ENCODE measurements at regions not wholly inside any gene's neighbourhood (a gene's known extent, or its start where the extent isn't known, plus 50 kb on each side); places are given as distances from the start of the nearest gene placed in this dataset.

GRCh38 chr6:44593539-44593944 lies 206.0 kb downstream of the CDC5L start:
- Mint-ChIP-seq H3K4me3 (no peak overlapping the region), H3K9me3 (no peaks in the 10 kb centered on the region), H3K4me1 (ENCODE audit: low read depth) (peaks cover 1% of the 10 kb centered on the region), H3K27me3 (ENCODE audit: low read depth) (peaks cover 14% of the 10 kb centered on the region), H3K36me3 (ENCODE audit: insufficient read depth) (no peaks in the 10 kb centered on the region)
- peak; percentile 84 to 85 for ATAC-seq
- DNase-seq = peak; percentile 45

DNA sequence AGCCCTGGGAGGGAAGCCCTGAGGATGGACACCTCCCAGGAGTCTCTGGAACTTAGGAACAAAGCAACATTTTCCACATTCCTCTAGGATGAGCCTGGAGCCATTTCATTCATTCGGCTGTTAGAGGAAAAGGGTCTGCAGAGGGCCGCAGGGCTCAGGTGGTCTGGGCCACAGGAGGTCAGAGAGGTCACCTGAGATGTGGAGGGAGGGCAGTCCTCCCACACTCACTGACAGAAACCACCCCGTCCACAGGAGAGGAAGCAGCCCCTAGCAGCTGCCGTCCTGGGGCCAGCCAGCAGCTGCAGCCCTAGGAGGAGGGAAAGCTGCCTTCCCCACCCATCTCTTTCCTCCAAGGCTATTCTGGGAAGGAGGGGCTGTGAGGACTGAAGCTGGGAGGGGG lies 207.0 kb downstream of the CDC5L start:
- DNase-seq (no peak), ATAC-seq (no peak)
- Mint-ChIP-seq H3K9me3 (no peaks in the 10 kb centered on the region), H3K27me3 (ENCODE audit: low read depth) (peaks cover 13% of the 10 kb centered on the region), H3K4me3 (no peak overlapping the region), H3K36me3 (ENCODE audit: insufficient read depth) (no peaks in the 10 kb centered on the region), H3K4me1 (ENCODE audit: low read depth) (peaks cover 1% of the 10 kb centered on the region)

DNA sequence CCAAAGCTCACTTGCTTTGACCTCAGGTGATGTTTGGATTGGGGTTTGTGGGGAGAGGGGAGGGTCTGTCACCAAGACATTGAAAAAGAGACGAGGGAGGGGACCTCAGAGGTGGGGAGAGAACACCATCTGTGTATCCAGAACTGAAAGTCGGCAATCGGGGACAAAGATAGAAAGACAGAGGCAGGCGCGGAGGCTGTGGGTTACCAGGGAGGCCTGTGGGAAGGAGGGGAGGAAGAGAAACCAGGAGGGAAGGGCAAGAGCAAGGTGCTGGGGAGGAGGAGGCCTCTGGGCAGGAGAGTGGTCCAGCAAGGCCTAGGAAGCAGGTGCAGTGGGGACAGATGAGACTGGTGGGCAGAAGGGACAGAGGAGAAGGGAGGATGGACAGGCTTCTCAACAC lies 211.2 kb downstream of the CDC5L start:
- H3K4me3 Mint-ChIP-seq = no peak overlapping the region
- H3K27me3 Mint-ChIP-seq (ENCODE audit: low read depth) = peaks cover 8% of the 10 kb centered on the region
- DNase-seq (no peak), ATAC-seq (no peak)
- no peaks in the 10 kb centered on the region for H3K4me1 Mint-ChIP-seq (ENCODE audit: low read depth)
- no peaks in the 10 kb centered on the region for H3K9me3 Mint-ChIP-seq
- H3K36me3 Mint-ChIP-seq (ENCODE audit: insufficient read depth) = no peaks in the 10 kb centered on the region

DNA sequence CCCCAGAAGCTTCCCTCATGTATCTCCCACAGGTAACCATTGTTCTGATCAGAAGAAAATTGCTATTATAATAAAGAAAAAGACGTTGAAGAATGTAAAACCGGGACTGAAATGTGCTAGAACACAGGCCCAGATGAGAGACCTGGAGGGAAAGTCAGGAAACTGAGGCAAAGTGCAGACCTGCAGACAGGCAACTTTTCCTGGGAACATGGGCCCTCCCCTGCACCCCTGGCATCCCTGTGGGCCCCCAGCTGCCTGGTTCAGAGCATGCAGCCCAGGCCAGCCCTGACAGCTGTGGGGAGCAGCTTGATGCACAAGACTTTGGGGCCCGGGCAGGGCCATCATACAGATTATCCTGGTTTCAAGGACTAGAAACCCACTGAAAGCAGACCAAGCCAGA lies 212.2 kb downstream of the CDC5L start:
- DNase-seq = no peak
- H3K27me3 Mint-ChIP-seq (ENCODE audit: low read depth) = peaks cover 8% of the 10 kb centered on the region
- no peaks in the 10 kb centered on the region for H3K4me1 Mint-ChIP-seq (ENCODE audit: low read depth)
- no peak overlapping the region for H3K4me3 Mint-ChIP-seq
- no peak for ATAC-seq
- H3K36me3 Mint-ChIP-seq (ENCODE audit: insufficient read depth) = no peaks in the 10 kb centered on the region
- H3K9me3 Mint-ChIP-seq = no peaks in the 10 kb centered on the region

- Mint-ChIP-seq H3K27me3 (ENCODE audit: low read depth) (peaks cover 7% of the 10 kb centered on the region), H3K4me1 (ENCODE audit: low read depth) (no peaks in the 10 kb centered on the region), H3K36me3 (ENCODE audit: insufficient read depth) (no peaks in the 10 kb centered on the region), H3K9me3 (no peaks in the 10 kb centered on the region), H3K4me3 (no peak overlapping the region)
- ATAC-seq (no peak), DNase-seq (no peak)
These were observed 215.7 kb downstream of the CDC5L start for GRCh38 chr6:44603044-44603686.

DNA sequence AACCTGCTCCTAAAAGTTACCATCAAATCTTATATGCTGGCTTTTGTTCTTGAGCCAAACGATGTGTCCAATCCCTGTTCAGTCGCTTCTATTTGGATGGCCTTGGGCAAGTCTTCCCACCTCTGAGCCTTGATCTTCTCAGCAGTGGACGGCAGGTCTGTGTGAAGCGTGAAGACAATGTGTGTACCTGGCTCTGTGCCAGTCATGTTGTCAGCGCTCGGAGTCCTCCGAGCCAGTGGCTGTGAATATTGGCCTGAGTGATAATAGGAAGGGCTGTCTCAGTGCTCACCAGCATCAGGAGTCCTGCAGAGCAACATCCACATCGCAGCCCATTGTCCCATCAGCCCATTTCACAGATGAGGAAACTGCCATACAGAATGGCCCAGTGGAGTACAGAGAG lies 219.0 kb downstream of the CDC5L start:
- H3K27me3 Mint-ChIP-seq (ENCODE audit: low read depth) = no peaks in the 10 kb centered on the region
- ATAC-seq (no peak), DNase-seq (no peak)
- H3K36me3 Mint-ChIP-seq (ENCODE audit: insufficient read depth) = no peaks in the 10 kb centered on the region
- no peak overlapping the region for H3K4me3 Mint-ChIP-seq
- H3K4me1 Mint-ChIP-seq (ENCODE audit: low read depth) = no peaks in the 10 kb centered on the region
- H3K9me3 Mint-ChIP-seq = no peaks in the 10 kb centered on the region

DNA sequence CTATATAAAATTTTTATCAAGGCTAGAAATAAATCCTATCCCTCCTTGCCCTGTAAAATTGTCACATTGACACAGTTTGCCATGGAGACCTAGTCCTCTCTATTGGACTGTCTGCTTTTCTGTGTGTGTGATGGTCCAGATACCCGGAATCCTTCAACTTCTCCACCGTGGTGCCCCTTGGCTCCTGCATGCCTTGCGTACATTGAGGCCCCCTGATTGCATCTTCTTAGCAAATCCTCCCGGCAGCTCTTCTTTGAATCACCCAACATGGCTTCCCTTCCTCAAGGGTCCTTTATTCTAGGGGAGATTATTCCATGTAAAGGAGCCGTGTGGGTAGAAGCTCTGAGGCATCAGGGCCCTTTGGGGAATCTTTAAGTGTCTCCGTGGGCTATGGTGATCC lies 219.5 kb downstream of the CDC5L start:
- Mint-ChIP-seq H3K27me3 (ENCODE audit: low read depth) (no peaks in the 10 kb centered on the region), H3K9me3 (no peaks in the 10 kb centered on the region), H3K4me1 (ENCODE audit: low read depth) (no peaks in the 10 kb centered on the region), H3K36me3 (ENCODE audit: insufficient read depth) (no peaks in the 10 kb centered on the region), H3K4me3 (no peak overlapping the region)
- no peak for ATAC-seq
- no peak for DNase-seq

GRCh38 chr6:44608175-44608574 lies 220.7 kb downstream of the CDC5L start:
- ATAC-seq (no peak), DNase-seq (no peak)
- no peaks in the 10 kb centered on the region for H3K27me3 Mint-ChIP-seq (ENCODE audit: low read depth)
- no peaks in the 10 kb centered on the region for H3K9me3 Mint-ChIP-seq
- no peaks in the 10 kb centered on the region for H3K36me3 Mint-ChIP-seq (ENCODE audit: insufficient read depth)
- no peaks in the 10 kb centered on the region for H3K4me1 Mint-ChIP-seq (ENCODE audit: low read depth)
- H3K4me3 Mint-ChIP-seq = no peak overlapping the region

DNA sequence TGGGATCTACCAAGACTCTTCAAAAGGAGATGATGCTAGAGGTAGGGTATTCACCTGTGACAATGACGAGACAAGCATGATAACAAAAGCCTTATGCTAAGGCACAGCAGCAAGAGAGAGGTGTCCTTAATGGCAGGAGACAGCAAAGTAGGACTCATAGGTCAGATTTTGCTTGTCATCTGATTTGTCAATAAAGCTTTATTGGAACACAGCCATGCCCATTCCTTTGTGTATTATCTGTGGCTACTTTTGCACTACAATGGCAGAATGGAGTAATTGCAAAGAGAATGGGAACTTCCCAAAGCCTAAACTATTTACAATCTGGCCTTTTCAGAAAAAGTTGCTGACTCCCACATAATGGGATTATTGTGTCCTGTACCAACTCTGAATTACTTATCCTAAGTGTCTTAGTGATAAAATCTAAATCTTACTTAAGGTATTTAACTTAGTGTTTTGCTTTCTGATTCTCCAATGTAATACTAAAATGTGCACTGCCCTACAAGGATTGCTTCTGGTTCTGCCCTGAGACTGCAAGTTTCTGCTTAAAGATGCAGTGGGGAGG lies 221.6 kb downstream of the CDC5L start:
- Mint-ChIP-seq H3K4me1 (ENCODE audit: low read depth) (no peaks in the 10 kb centered on the region), H3K9me3 (no peaks in the 10 kb centered on the region), H3K27me3 (ENCODE audit: low read depth) (no peaks in the 10 kb centered on the region), H3K4me3 (no peak overlapping the region), H3K36me3 (ENCODE audit: insufficient read depth) (no peaks in the 10 kb centered on the region)
- DNase-seq (no peak), ATAC-seq (no peak)

DNA sequence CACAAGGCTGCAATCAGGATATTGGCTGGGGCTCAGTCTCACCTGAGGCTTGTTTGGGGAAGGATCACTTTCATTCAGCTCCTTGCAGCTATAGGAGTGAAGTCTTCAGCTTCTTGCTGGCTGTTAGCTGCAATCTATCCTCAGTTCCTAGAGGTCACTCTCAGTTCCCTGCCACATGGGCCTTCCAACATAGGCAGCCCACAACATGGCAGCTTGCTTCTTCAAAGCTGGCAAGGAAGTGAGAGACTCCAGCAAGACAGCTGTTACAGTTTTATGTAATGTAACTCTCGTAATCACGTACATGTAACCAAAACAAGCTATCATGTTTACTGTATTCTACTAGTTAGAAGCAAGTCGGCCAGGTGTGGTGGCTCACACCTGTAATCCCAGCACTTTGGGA lies 226.9 kb downstream of the CDC5L start:
- H3K4me1 Mint-ChIP-seq (ENCODE audit: low read depth) = no peaks in the 10 kb centered on the region
- DNase-seq (no peak), ATAC-seq (no peak)
- H3K36me3 Mint-ChIP-seq (ENCODE audit: insufficient read depth) = no peaks in the 10 kb centered on the region
- no peaks in the 10 kb centered on the region for H3K27me3 Mint-ChIP-seq (ENCODE audit: low read depth)
- no peaks in the 10 kb centered on the region for H3K9me3 Mint-ChIP-seq
- H3K4me3 Mint-ChIP-seq = no peak overlapping the region

DNA sequence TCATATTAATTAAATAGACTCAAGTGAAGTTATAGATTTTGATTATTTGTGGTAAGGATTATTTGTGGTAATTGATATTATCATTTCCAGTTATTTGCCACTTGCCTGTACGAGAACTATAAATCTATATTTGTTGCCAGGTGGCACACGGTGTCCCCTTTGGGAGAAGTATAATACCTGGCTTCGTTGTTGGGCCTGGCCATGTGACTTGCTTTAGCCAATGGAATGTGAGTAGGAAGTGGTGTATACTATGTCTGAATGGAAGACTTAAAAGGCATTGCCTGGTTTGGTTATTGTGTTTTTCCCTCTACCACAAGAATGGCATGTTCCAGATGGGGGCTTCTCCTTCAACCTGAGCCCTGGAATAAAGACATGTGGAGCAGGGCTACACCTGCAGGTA lies 228.1 kb downstream of the CDC5L start:
- H3K27me3 Mint-ChIP-seq (ENCODE audit: low read depth) = no peaks in the 10 kb centered on the region
- no peaks in the 10 kb centered on the region for H3K36me3 Mint-ChIP-seq (ENCODE audit: insufficient read depth)
- no peaks in the 10 kb centered on the region for H3K9me3 Mint-ChIP-seq

DNA sequence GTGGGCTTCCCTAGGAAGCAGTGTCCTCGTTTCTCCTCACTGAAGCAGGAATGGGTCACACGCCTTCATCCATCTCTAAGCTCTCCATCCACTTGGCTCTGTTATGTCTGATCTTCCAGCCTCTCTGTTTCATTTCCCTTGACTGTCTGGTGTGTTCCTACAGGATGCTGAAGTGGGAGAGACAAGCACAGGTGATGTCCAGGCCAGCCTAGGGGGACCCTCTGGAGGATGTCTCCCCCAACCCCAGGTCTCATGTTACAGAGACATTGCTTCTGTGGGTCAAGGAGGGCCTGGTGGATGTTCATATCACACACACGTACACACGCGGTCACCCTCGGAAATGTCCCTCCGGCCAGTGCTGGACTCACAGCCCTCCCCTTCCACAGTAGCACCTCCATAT lies 229.9 kb downstream of the CDC5L start:
- Mint-ChIP-seq H3K27me3 (ENCODE audit: low read depth) (no peaks in the 10 kb centered on the region), H3K36me3 (ENCODE audit: insufficient read depth) (no peaks in the 10 kb centered on the region), H3K4me3 (no peak overlapping the region), H3K9me3 (no peaks in the 10 kb centered on the region), H3K4me1 (ENCODE audit: low read depth) (no peaks in the 10 kb centered on the region)
- no peak for ATAC-seq
- DNase-seq = no peak

More for the DNA sequence above, 228.1 kb downstream of the CDC5L start:
- DNase-seq = no peak
- Mint-ChIP-seq H3K4me1 (ENCODE audit: low read depth) (no peaks in the 10 kb centered on the region), H3K4me3 (no peak overlapping the region)
- no peak for ATAC-seq

- Mint-ChIP-seq H3K9me3 (no peaks in the 10 kb centered on the region), H3K4me3 (no peak overlapping the region), H3K27me3 (ENCODE audit: low read depth) (no peaks in the 10 kb centered on the region), H3K4me1 (ENCODE audit: low read depth) (no peaks in the 10 kb centered on the region), H3K36me3 (ENCODE audit: insufficient read depth) (no peaks in the 10 kb centered on the region)
- ATAC-seq (no peak), DNase-seq (no peak)
These were observed 230.9 kb downstream of the CDC5L start for GRCh38 chr6:44618371-44618770.

DNA sequence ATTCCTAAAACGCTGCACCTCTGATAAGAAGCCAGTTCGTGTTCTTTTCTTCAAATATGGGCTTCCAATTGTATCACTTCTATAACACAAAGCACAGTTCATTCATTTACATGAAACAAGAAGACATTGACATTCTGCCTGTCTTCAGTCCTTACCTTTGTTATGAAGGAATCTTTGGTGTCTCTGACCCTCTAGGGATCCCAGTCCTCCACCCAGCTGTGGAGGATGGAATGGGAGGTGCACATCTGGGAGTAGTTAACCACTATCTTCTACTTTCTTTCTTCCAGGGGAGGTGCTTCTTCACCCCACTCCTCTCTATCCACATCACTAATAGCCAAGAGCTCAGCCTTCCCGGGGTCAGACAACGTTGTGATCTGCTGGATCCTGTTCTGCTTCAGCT lies 233.4 kb downstream of the CDC5L start:
- no peak overlapping the region for H3K4me3 Mint-ChIP-seq
- ATAC-seq = no peak

DNA sequence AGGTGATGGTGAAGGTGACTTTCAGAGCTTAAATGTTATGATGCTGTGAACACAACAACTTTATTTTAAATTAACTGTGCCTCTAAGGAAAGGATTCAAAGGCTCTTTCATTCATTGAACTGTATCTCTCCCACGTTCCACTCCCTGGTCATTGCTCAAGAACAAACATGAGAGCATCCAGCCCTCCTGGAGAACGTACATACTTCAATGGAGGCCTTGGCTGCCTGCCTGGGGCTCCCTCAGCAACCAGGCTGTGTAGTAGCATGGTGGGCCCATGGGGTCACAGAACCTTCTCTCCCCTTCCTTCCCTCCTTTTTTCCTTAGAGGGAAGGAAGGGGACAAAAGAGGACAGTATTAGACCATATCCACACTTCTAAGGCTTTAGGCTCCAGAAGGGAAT lies 234.3 kb downstream of the CDC5L start:
- Mint-ChIP-seq H3K4me1 (ENCODE audit: low read depth) (no peaks in the 10 kb centered on the region), H3K4me3 (no peak overlapping the region), H3K36me3 (ENCODE audit: insufficient read depth) (no peaks in the 10 kb centered on the region), H3K9me3 (no peaks in the 10 kb centered on the region), H3K27me3 (ENCODE audit: low read depth) (no peaks in the 10 kb centered on the region)
- ATAC-seq (no peak), DNase-seq (no peak)

More for the DNA sequence above, 233.4 kb downstream of the CDC5L start:
- no peak for DNase-seq
- no peaks in the 10 kb centered on the region for H3K9me3 Mint-ChIP-seq
- no peaks in the 10 kb centered on the region for H3K27me3 Mint-ChIP-seq (ENCODE audit: low read depth)
- H3K36me3 Mint-ChIP-seq (ENCODE audit: insufficient read depth) = no peaks in the 10 kb centered on the region
- H3K4me1 Mint-ChIP-seq (ENCODE audit: low read depth) = no peaks in the 10 kb centered on the region
